ENCODE measurements at regions not wholly inside any gene's neighbourhood (a gene's known extent, or its start where the extent isn't known, plus 50 kb on each side); places are given as distances from the start of the nearest gene placed in this dataset.

DNA sequence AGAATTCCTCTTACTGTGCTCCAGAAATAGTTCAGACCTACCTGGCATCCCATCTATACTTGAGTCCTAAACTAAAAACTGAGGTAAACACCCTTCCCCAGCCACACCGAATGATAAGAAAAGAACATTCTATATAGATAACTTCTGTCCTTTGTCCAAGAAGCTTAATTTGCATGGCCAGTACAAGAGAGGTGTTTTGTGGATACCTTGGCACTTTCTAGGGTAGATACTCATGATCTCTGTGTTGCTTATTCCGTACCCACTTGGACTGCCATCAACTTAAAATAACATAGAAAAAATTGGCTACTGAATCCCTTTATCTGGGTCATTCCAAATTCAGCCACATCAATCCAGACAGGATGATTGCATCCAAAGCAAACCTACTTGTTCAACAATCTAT is 1050.4 kb downstream of the STIM2 start:
- TF ChIP-seq BHLHE40 (IDR thresholded peaks at IDR 0.05; ENCODE audit: borderline replicate concordance) (no peak), PKNOX1 (IDR thresholded peaks at IDR 0.05) (no peak), SUZ12 (IDR thresholded peaks at IDR 0.05) (no peak), SP1 (IDR thresholded peaks at IDR 0.05) (no peak), ARNT (IDR thresholded peaks at IDR 0.05) (no peak), FOXM1 (IDR thresholded peaks at IDR 0.05; ENCODE audit: borderline replicate concordance) (no peak), FOXK2 (IDR thresholded peaks at IDR 0.05) (no peak)

All from HEK293T (cell line).